Gastrocnemius medialis (tissue), 4 donors: ENCODE measurements at regions not wholly inside any gene's neighbourhood (a gene's known extent, or its start where the extent isn't known, plus 50 kb on each side); places are given as distances from the start of the nearest gene placed in this dataset.

ENCODE experiments used
- CTCF ChIP-seq, 5 experiments: fragments of 450-650 bp in 3 of 5; fragments of 200-600 bp in 2 of 5; sonication (generic) in 2 of 5; IDR thresholded peaks in 4 of 5; conservative IDR thresholded peaks in 1 of 5; 1 replicate in 4 of 5; 2 replicates in 1 of 5; pipeline ENCODE4 v1.5.1; 2016 to 2019; ENCODE audit warnings: antibody characterized with exemption in 5 of 5, mild to moderate bottlenecking in 3 of 5, moderate library complexity in 3 of 5
- POLR2A ChIP-seq, 2 donors: fragments of 450-650 bp; IDR thresholded peaks; one replicate each; pipeline ENCODE4 v1.6.1; 2017; ENCODE audit warnings: antibody characterized with exemption in 2 of 2, mild to moderate bottlenecking in 2 of 2, moderate library complexity in 2 of 2

- no peak for TF ChIP-seq CTCF (IDR thresholded peaks at IDR 0.05 in 4 of 5, conservative IDR thresholded peaks at IDR 0.05 in 1 of 5)
- no peak for TF ChIP-seq POLR2A (IDR thresholded peaks at IDR 0.05)
Measured at GRCh38 chr11:19458231-19458630, 217.5 kb upstream of the E2F8 start.
